HepG2 (cell line): ENCODE measurements at regions not wholly inside any gene's neighbourhood (a gene's known extent, or its start where the extent isn't known, plus 50 kb on each side); places are given as distances from the start of the nearest gene placed in this dataset.

Experiments used
- IKZF1 ChIP-seq: fragments of 450-650 bp; IDR thresholded peaks from 2 replicates; pipeline ENCODE4 v1.7.1; 2016
- NFIB ChIP-seq: sonication (generic); formaldehyde crosslinking; IDR thresholded peaks from 2 replicates; pipeline ENCODE4 v1.9.0; 2021; ENCODE audit warnings: missing genetic modification reagents, mild to moderate bottlenecking, borderline replicate concordance
- NR2F1 ChIP-seq, 2 experiments: fragments of 450-650 bp in 1 of 2; formaldehyde crosslinking in 1 of 2; IDR thresholded peaks; 2 replicates each; pipeline versions ENCODE4 v1.5.0 to v1.6.1; 2016 to 2020; ENCODE audit warnings: mild to moderate bottlenecking in 1 of 2, missing compliant biosample characterization in 1 of 2, missing genetic modification reagents in 1 of 2, moderate library complexity in 1 of 2
- TFDP2 ChIP-seq: sonication (generic); formaldehyde crosslinking; IDR thresholded peaks from 2 replicates; pipeline ENCODE4 v1.4.0; 2020; ENCODE audit warnings: missing genetic modification reagents
- THYN1 ChIP-seq: sonication (generic); formaldehyde crosslinking; IDR thresholded peaks from 2 replicates; pipeline ENCODE4 v1.8.1; 2023; ENCODE audit warnings: low read depth, mild to moderate bottlenecking, moderate library complexity, missing genetic modification reagents, borderline replicate concordance
- ZNF224 ChIP-seq: sonication (generic); formaldehyde crosslinking; IDR thresholded peaks from 2 replicates; pipeline ENCODE4 v1.5.0; 2020; ENCODE audit warnings: mild to moderate bottlenecking, missing genetic modification reagents
- ZNF407 ChIP-seq: sonication (generic); formaldehyde crosslinking; IDR thresholded peaks from one replicate; pipeline ENCODE4 v1.5.1; 2020; ENCODE audit warnings: mild to moderate bottlenecking, missing genetic modification reagents; ENCODE audit errors: not compliant biosample characterization

GRCh38 chr7:106767498-106768323, 97.4 kb upstream of the PIK3CG start (continued):
- TF ChIP-seq ZNF407 (CRISPR knock-in tag) (no peak), NFIB (no peak), NR2F1 (CRISPR knock-in tag; IDR thresholded peaks at IDR 0.05) (no peak), IKZF1 (no peak), ZNF224 (CRISPR knock-in tag) (no peak), TFDP2 (CRISPR knock-in tag) (no peak), THYN1 (CRISPR knock-in tag) (no peak)
- TF ChIP-seq, all 625 proteins: peak for 0
